HEK293T (cell line): ENCODE measurements at regions not wholly inside any gene's neighbourhood (a gene's known extent, or its start where the extent isn't known, plus 50 kb on each side); places are given as distances from the start of the nearest gene placed in this dataset.

Experiments
- CTCF ChIA-PET: fragments of 350-600 bp; formaldehyde crosslinking; extraction: SDS; loops from one replicate; lab custom pipeline; 2021; ENCODE audit warnings: antibody characterized with exemption, inconsistent platforms; lab: Yijun Ruan, JAX
- POLR2A ChIA-PET: fragments of 350-600 bp; formaldehyde crosslinking; extraction: SDS; loops from one replicate; lab custom pipeline; 2020; ENCODE audit warnings: antibody characterized with exemption, inconsistent platforms; lab: Yijun Ruan, JAX
- DNase-seq: peaks from one replicate; pipeline ENCODE4 v3.0.0; 2012; ENCODE audit warnings: mixed read lengths; ENCODE audit errors: extremely low spot score
- ARNT ChIP-seq: fragments of 450-650 bp; IDR thresholded peaks from 2 replicates; pipeline ENCODE4 v1.6.1; 2017; ENCODE audit warnings: mild to moderate bottlenecking
- BHLHE40 ChIP-seq: fragments of 450-650 bp; IDR thresholded peaks from 2 replicates; pipeline ENCODE4 v1.6.1; 2016; ENCODE audit warnings: mild to moderate bottlenecking, moderate library complexity, borderline replicate concordance
- CTBP1 ChIP-seq: fragments of 450-650 bp; IDR thresholded peaks from 2 replicates; pipeline ENCODE4 v1.6.1; 2016; ENCODE audit warnings: borderline replicate concordance
- ELF4 ChIP-seq: fragments of 450-650 bp; IDR thresholded peaks from 2 replicates; pipeline ENCODE4 v1.6.1; 2017; ENCODE audit warnings: antibody characterized with exemption
- FOXA1 ChIP-seq: fragments of 450-650 bp; IDR thresholded peaks from 2 replicates; pipeline ENCODE4 v1.6.1; 2016; ENCODE audit warnings: mild to moderate bottlenecking
- FOXK2 ChIP-seq: fragments of 450-650 bp; IDR thresholded peaks from 2 replicates; pipeline ENCODE4 v1.6.1; 2016; ENCODE audit warnings: mild to moderate bottlenecking
- FOXM1 ChIP-seq: fragments of 450-650 bp; IDR thresholded peaks from 2 replicates; pipeline ENCODE4 v1.6.1; 2017; ENCODE audit warnings: mild to moderate bottlenecking, borderline replicate concordance
- HDGF ChIP-seq: fragments of 450-650 bp; IDR thresholded peaks from 2 replicates; pipeline ENCODE4 v1.6.1; 2017; ENCODE audit warnings: antibody characterized with exemption, borderline replicate concordance
- L3MBTL2 ChIP-seq: fragments of 450-650 bp; conservative IDR thresholded peaks from 2 replicates; pipeline ENCODE4 v1.6.1; 2016; ENCODE audit warnings: mild to moderate bottlenecking
- LEF1 ChIP-seq: fragments of 450-650 bp; IDR thresholded peaks from 2 replicates; pipeline ENCODE4 v1.6.1; 2017; ENCODE audit warnings: mild to moderate bottlenecking, borderline replicate concordance
- NFRKB ChIP-seq: fragments of 450-650 bp; IDR thresholded peaks from 2 replicates; pipeline ENCODE4 v1.6.1; 2016; ENCODE audit warnings: mild to moderate bottlenecking, moderate library complexity
- PKNOX1 ChIP-seq: fragments of 450-650 bp; IDR thresholded peaks from 2 replicates; pipeline ENCODE4 v1.6.1; 2016
- SP1 ChIP-seq: fragments of 450-650 bp; IDR thresholded peaks from 2 replicates; pipeline ENCODE4 v1.6.1; 2017
- SUZ12 ChIP-seq: fragments of 450-650 bp; IDR thresholded peaks from 2 replicates; pipeline ENCODE4 v1.6.1; 2016; ENCODE audit warnings: mild to moderate bottlenecking
- TARDBP ChIP-seq: fragments of 450-650 bp; IDR thresholded peaks from 2 replicates; pipeline ENCODE4 v1.6.1; 2016
- ZNF384 ChIP-seq: fragments of 450-650 bp; IDR thresholded peaks from 2 replicates; pipeline ENCODE4 v1.6.1; 2016

GRCh38 chr5:82910905-82911304, 166.3 kb downstream of the TMEM167A start:
- TF ChIP-seq LEF1 (no peak), TARDBP (no peak), L3MBTL2 (no peak), FOXA1 (no peak), SUZ12 (no peak), ARNT (no peak), BHLHE40 (no peak), NFRKB (no peak), FOXK2 (no peak), CTBP1 (no peak), PKNOX1 (no peak), FOXM1 (no peak), SP1 (no peak), ELF4 (no peak), ZNF384 (no peak), HDGF (no peak)
- ChIA-PET POLR2A (no interaction called here), CTCF (interaction anchor here (0.6 kb wide), 1 partner anchor 569 kb away, joined by 3 read pairs; no protein-coding TSS in a partner anchor)
- DNase-seq = no peak

GRCh38 chr5:82910491-82910890, 166.7 kb downstream of the TMEM167A start:
- CTCF ChIA-PET = no interaction called here
- DNase-seq = no peak
- TF ChIP-seq L3MBTL2 = no peak
- TF ChIP-seq PKNOX1 = no peak
- TF ChIP-seq SUZ12 = no peak
- TF ChIP-seq LEF1 = no peak
- TF ChIP-seq ELF4 = no peak
- TF ChIP-seq FOXA1 = no peak
- no peak for TF ChIP-seq BHLHE40
- TF ChIP-seq ARNT = no peak
- no peak for TF ChIP-seq ZNF384
- no peak for TF ChIP-seq TARDBP
- TF ChIP-seq NFRKB = no peak
- TF ChIP-seq SP1 = no peak
- POLR2A ChIA-PET = no interaction called here

GRCh38 chr5:82909771-82910170, 167.4 kb downstream of the TMEM167A start:
- POLR2A ChIA-PET = no interaction called here
- DNase-seq = no peak
- TF ChIP-seq BHLHE40 = no peak
- no peak for TF ChIP-seq L3MBTL2
- no peak for TF ChIP-seq ZNF384
- no peak for TF ChIP-seq PKNOX1
- TF ChIP-seq FOXA1 = no peak
- no peak for TF ChIP-seq ELF4
- TF ChIP-seq NFRKB = no peak
- no peak for TF ChIP-seq TARDBP
- TF ChIP-seq LEF1 = no peak
- no peak for TF ChIP-seq SP1
- no peak for TF ChIP-seq CTBP1
- no peak for TF ChIP-seq ARNT
- no peak for TF ChIP-seq FOXK2
- TF ChIP-seq SUZ12 = no peak
- no peak for TF ChIP-seq FOXM1
- TF ChIP-seq HDGF = no peak
- CTCF ChIA-PET = no interaction called here

- CTCF ChIA-PET = no interaction called here
- POLR2A ChIA-PET = no interaction called here
- no peak for TF ChIP-seq FOXK2
- DNase-seq = no peak
Measured at GRCh38 chr5:82905986-82906385, 171.2 kb downstream of the TMEM167A start.

GRCh38 chr5:82901281-82901888, 175.8 kb downstream of the TMEM167A start:
- POLR2A ChIA-PET = no interaction called here
- DNase-seq = no peak
- CTCF ChIA-PET = interaction anchor here (0.7 kb wide), 1 partner anchor 25 kb away, joined by 3 read pairs; no protein-coding TSS in a partner anchor
- no peak for TF ChIP-seq ZNF384
- no peak for TF ChIP-seq NFRKB
- TF ChIP-seq PKNOX1 = no peak
- TF ChIP-seq ARNT = no peak
- no peak for TF ChIP-seq L3MBTL2
- no peak for TF ChIP-seq CTBP1
- no peak for TF ChIP-seq FOXA1
- TF ChIP-seq SP1 = no peak
- no peak for TF ChIP-seq ELF4
- no peak for TF ChIP-seq LEF1

- ChIA-PET POLR2A (no interaction called here), CTCF (interaction anchor here (0.7 kb wide), 1 partner anchor 263 kb away, joined by 3 read pairs; no protein-coding TSS in a partner anchor)
- DNase-seq = no peak
- TF ChIP-seq TARDBP (no peak), PKNOX1 (no peak)
Measured at GRCh38 chr5:82894716-82895115, 182.5 kb downstream of the TMEM167A start.
